GM19351 (cell line): ENCODE measurements at regions not wholly inside any gene's neighbourhood (a gene's known extent, or its start where the extent isn't known, plus 50 kb on each side); places are given as distances from the start of the nearest gene placed in this dataset.
"Not testable (repeated sequence)": the region's sequence is repeated elsewhere in the genome, so short reads cannot be mapped to it uniquely, and the experiment has no call there.

Experiments used
- ATAC-seq: cut with Tn5 transposase; IDR thresholded peaks from one replicate; pipeline ENCODE4 v1.9.1; 2021; ENCODE audit warnings: mild to moderate bottlenecking, moderate library complexity; ENCODE audit not compliant: unreplicated experiment

GRCh38 chr6:144746902-144747469 is 461.9 kb downstream of the UTRN start:
- ATAC-seq: no peak

- no peak for ATAC-seq
Measured at GRCh38 chr6:144749263-144749662, 464.1 kb downstream of the UTRN start.

DNA sequence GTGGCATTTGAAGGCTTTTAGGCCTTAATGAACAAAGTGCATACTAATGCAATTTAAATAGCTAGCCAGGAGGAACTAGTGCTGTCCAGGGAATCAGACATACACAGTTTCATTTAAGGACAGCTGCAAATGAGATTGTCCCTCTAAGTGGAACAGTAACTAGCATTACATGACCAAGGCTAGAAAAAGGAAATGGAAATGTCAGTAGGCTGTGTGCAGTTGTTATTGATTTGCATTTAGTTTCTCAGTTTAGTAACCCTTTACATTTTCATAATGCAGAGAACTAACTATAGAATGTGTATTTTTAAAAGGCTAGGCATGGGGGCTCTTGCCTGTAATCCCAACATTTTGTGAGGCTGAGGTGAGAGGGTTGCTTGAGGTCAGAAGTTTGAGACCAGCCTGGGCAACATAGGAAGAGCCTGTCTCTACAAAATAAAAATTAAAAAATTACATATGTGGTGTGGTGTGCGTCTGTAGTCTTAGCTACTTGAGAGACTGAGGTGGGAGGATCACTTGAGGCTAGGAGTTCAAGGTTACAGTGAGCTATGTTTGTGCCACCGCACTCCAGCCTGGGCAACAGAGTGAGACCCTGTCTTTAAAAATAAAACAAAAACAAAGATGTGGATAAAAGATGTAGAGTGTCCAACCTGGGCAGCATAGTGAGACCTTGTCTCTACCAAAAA is 468.0 kb downstream of the UTRN start:
- peak; percentile 93 for ATAC-seq

GRCh38 chr6:144756469-144756868 is 471.3 kb downstream of the UTRN start:
- ATAC-seq: no peak

- ATAC-seq: no peak
Measured at GRCh38 chr6:144757299-144757698, 472.2 kb downstream of the UTRN start.

DNA sequence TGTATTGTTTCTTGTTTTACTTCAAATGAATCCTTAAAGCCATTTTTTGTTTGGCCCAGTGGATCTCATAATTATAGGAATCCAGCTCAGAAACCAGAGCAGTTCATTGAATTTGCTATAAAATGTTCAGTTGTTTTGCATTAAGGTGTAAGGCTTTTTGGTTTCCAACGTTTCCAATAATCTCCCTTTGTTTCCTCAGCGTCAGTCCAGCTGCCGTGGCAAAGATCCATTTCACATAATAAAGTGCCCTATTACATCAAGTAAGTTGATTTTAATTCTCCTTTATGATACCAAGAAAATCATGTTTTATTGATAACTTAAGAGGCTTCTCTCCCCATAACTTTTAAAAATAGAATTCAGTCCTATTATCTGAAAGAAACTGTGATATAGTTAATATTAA is 472.6 kb downstream of the UTRN start:
- ATAC-seq: no peak

GRCh38 chr6:144758602-144759001 is 473.5 kb downstream of the UTRN start:
- no peak for ATAC-seq

- no peak for ATAC-seq
Measured at GRCh38 chr6:144762469-144762868, 477.3 kb downstream of the UTRN start.

GRCh38 chr6:144767051-144767450 is 481.9 kb downstream of the UTRN start:
- no peak for ATAC-seq

DNA sequence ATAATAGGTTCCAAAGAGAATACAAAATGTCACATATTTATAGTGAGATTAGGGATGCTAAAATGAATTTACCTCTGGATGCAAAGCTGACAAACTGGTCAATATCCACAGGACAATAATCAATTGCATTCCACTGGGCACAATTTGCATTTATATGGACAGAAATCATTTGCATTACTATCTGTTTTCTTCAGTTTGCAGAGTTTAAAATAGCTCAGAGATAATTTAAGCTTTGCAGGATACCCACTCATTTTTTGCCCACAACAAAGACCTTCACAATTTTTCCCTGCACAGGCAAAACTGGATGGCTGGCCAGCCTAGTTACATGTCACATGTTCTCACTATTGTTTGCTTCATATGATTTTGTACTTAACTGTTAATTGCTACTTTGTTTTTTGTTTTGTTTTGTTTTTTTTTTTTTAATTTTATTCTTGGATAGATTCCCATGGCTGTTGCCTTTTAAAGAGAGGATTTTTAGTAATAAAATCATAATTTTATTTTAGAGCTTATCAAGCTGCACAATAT is 483.5 kb downstream of the UTRN start:
- no peak for ATAC-seq

DNA sequence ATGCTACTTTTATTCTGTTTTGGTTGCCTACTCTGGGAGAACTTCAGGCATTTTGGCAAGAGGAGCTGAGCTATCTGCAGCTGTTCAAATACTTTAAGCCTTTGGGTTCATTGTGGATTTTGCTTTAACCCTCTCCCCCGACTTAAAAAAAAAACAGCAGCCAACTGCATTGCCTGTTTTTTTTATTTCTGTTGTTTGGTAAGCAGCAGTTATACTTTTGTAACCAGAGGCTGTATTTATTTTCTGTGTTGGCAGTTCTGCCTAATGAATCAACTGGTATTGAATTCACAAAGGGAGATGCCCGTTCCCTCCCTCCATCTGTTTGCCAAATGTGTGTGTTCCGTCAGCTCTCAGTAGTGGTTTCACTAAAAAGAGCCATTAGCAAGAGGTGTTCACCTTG is 484.0 kb downstream of the UTRN start:
- ATAC-seq: no peak

GRCh38 chr6:144776031-144776819 is 491.1 kb downstream of the UTRN start:
- ATAC-seq: no peak

DNA sequence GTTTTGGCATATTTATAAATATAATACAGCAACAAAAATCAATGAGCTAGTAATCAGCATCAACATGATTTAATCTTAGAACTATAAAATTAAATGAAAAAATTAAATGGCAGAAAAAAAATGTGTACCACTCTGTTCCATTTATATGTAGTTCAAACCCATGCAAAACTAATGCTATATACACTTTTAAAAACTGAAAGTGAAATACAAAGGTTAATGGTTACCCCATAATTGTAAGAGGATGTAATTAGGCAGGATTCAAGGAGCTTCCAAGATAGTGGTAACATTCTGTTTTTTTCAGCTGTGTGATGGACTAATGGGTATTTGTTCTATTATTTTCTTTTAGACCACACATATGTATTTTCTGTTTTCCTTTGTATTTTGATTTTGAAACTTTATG is 492.1 kb downstream of the UTRN start:
- ATAC-seq: no peak

- no peak for ATAC-seq
Measured at GRCh38 chr6:144778056-144778455, 492.9 kb downstream of the UTRN start.

DNA sequence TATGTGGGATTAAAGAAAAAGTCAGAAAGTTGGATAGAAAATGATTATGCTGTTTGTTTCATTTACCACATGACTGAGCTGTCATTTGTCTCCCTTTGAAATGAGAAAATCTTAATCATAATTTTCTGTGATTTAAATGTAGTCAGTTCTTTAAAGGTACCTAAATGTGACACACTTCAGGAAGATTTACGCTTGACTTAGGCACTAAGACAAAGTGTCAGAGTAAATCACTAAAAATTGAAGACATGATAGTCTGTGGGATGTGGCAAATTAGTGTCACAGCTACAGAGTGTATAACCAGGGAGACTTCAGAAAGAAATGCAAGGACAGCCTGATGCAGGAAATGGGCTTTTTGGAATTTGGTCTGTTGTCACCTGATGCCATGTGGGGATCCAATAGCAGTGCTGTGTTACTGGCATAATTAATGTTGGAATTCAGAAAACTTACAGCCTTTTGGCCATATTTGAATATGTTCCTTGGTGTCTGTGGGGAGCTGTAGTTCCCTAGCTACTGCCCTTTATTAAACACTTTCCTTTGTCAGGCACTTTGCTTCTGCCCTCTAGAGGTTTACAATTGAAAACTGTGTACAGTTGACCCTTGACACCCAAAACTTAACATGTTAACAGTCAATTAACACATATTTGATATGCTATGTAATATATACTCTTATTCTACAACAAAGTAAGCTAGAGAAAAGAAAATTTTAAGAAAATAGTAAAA is 493.8 kb downstream of the UTRN start:
- ATAC-seq: peak; percentile 64

GRCh38 chr6:144781836-144782235 is 496.7 kb downstream of the UTRN start:
- no peak for ATAC-seq

- ATAC-seq: no peak
Measured at GRCh38 chr6:144782634-144783033, 497.5 kb downstream of the UTRN start.

DNA sequence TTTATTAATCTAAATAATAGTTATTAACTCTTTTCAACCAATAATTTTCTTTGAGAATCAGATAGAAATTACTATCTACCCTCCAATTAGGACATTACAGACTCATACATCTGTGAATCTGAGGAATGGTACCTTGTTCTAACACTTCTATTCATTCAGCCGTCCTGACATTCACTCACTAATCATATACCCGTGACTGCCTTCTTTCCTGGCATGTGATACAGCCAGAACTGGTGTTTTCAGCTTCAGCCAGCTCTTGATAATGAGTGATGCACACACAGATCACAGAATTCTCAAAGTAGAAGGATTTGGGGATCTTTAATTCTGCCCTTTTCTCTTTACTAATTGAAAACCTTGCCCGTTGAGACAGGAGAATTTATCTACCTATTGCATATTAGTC is 499.9 kb downstream of the UTRN start:
- ATAC-seq: no peak

- no peak for ATAC-seq
Measured at GRCh38 chr6:144786825-144787224, 501.7 kb downstream of the UTRN start.

- no peak for ATAC-seq
Measured at GRCh38 chr6:144793744-144794143, 508.6 kb downstream of the UTRN start.

DNA sequence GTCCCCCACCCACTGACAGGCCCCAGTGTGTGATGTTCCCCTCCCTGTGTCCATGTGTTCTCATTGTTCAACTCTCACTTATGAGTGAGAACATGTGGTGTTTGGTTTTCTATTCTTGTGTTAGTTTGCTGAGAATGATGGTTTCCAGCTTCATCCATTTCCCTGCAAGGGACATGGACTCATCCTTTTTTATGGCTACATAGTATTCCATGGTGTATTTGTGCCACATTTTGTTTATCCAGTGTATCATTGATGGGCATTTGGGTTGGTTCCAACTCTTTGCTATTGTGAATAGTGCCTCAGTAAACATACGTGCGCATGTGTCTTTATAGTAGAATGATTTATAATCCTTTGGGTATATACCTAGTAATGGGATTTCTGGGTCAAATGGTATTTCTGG is 509.9 kb downstream of the UTRN start:
- not testable (repeated sequence) for ATAC-seq
